Kasumi-1 (cell line): ENCODE measurements at regions not wholly inside any gene's neighbourhood (a gene's known extent, or its start where the extent isn't known, plus 50 kb on each side); places are given as distances from the start of the nearest gene placed in this dataset.

Experiments
- DNase-seq, 2 experiments: peaks; one replicate each; lab custom pipeline; 2025; lab: John Stamatoyannopoulos, UW

GRCh38 chr3:109210501-109210900, 74.0 kb downstream of the C3orf85 start:
- DNase-seq = no peak

GRCh38 chr3:109211941-109212340, 75.4 kb downstream of the C3orf85 start:
- no peak for DNase-seq

- no peak for DNase-seq
Observed at GRCh38 chr3:109213321-109213720, 76.8 kb downstream of the C3orf85 start.

- peak in 1 of 2 experiments; percentile 1 for DNase-seq
Observed at GRCh38 chr3:109224333-109224732, 87.8 kb downstream of the C3orf85 start.

GRCh38 chr3:109225516-109225915, 89.0 kb downstream of the C3orf85 start:
- DNase-seq = no peak

GRCh38 chr3:109228391-109229080, 87.8 kb downstream of the DPPA2 start:
- DNase-seq = no peak

- no peak for DNase-seq
Observed at GRCh38 chr3:109229174-109229847, 87.0 kb downstream of the DPPA2 start.

GRCh38 chr3:109234300-109234699, 82.0 kb downstream of the DPPA2 start:
- no peak for DNase-seq

- no peak for DNase-seq
Observed at GRCh38 chr3:109241459-109242186, 74.7 kb downstream of the DPPA2 start.

- no peak for DNase-seq
Observed at GRCh38 chr3:109242187-109242523, 74.2 kb downstream of the DPPA2 start.
